Rectal smooth muscle tissue (tissue), 1 donor: ENCODE measurements at regions not wholly inside any gene's neighbourhood (a gene's known extent, or its start where the extent isn't known, plus 50 kb on each side); places are given as distances from the start of the nearest gene placed in this dataset.

ENCODE experiments used
- H3K27ac ChIP-seq: one replicate; pipeline ENCODE4 v1.7.0; 2013; ENCODE audit warnings: low read depth, low read length, inconsistent platforms
- H3K27me3 ChIP-seq: one replicate; pipeline ENCODE4 v1.7.0; 2013; ENCODE audit warnings: low read length; ENCODE audit not compliant: control insufficient read depth, insufficient read depth
- H3K36me3 ChIP-seq: one replicate; pipeline ENCODE4 v1.7.0; 2013; ENCODE audit warnings: low read length; ENCODE audit not compliant: control insufficient read depth, insufficient read depth
- H3K4me1 ChIP-seq: one replicate; pipeline ENCODE4 v1.7.0; 2013; ENCODE audit warnings: low read length; ENCODE audit not compliant: control insufficient read depth, insufficient read depth
- H3K4me3 ChIP-seq: one replicate; pipeline ENCODE4 v1.7.0; 2013; ENCODE audit warnings: low read length
- H3K9ac ChIP-seq: one replicate; pipeline ENCODE4 v1.7.0; 2013; ENCODE audit warnings: low read length

DNA sequence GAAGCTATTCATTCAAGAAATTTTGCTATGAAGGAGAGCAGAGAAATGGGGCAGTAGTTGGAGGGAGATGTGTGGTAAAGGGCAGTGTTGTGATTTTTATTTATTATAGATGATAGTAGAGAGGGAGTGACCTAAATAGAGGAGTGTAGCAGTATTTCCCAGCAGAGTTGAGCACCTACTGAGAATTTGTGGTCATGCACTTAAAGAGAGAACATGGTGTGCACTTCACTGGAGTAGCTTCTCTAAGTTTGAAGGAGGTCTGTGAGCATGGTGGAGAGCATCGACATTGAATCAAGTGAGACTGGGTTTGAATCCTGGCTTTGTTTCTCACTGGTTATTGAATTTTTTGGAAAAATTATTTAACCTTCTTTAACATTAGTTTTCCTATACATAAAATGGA is 129.2 kb downstream of the AQP4 start:
- Histone ChIP-seq H3K36me3 (no peaks in the 10 kb centered on the region), H3K9ac (no peak overlapping the region), H3K4me1 (no peaks in the 10 kb centered on the region), H3K27me3 (no peaks in the 10 kb centered on the region), H3K27ac (no peak overlapping the region), H3K4me3 (no peak overlapping the region)

DNA sequence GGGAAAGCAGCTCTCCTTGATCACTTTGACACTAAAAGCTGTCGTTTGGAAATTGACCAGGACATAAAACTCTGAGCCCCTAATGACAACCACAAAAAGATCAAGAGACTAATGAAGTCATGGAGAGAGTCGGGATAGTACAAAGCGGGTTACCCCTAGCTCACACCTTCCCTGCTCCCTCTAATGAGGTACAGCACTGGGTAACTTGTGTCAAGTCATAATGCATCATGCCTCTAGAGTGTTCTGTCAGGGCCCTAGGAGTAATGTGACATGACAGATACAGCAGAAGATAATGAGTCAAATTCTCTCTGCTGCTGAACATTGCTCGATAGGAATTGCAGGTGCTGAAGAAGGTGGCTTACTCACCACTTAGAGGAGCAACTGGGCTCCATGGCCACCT is 130.7 kb downstream of the AQP4 start:
- Histone ChIP-seq H3K4me1 (no peaks in the 10 kb centered on the region), H3K9ac (no peak overlapping the region), H3K36me3 (no peaks in the 10 kb centered on the region)

DNA sequence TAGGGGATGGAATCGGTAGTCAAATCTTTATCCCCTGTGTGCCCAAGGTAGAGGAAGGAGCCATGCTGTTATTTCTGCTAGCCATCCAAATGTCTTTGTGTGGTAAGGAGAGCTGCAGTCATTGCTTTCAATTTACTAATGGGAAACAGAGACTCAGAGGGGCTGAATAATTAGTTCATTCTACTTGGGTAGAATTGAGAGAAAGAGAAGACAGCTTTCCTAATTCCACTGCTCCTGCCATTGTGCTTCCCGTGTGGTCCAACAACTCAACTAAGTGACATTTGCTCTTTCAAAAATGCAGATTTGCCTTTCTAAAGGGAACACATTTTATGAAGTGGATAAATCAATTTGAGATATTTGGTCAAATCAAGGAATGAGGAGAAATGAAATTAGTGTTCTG is 136.1 kb downstream of the AQP4 start:
- Histone ChIP-seq H3K4me1 (no peaks in the 10 kb centered on the region), H3K36me3 (no peaks in the 10 kb centered on the region), H3K27me3 (no peaks in the 10 kb centered on the region), H3K9ac (no peak overlapping the region), H3K4me3 (no peak overlapping the region), H3K27ac (no peak overlapping the region)

More for the DNA sequence above, 130.7 kb downstream of the AQP4 start:
- Histone ChIP-seq H3K27ac (no peak overlapping the region), H3K4me3 (no peak overlapping the region), H3K27me3 (no peaks in the 10 kb centered on the region)

DNA sequence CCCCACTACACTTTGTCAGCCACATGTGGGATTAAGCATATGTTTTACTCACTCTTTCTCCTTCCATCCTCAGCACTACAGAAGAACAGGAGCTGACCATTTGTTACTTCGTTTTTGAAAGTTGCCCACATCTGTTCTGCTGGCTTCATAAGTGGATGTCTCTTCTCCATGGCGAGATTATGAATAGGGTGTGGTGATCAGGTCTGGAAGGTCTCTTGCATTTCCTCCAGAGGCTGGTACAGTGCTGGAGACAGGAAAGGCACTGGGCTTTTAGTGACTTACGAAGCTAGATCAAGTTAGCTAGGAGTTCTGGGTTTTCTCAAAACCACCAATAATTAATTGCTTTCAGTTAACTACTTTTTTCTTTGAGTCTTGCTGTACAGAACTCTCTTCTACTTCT is 136.5 kb downstream of the AQP4 start:
- Histone ChIP-seq H3K36me3 (no peaks in the 10 kb centered on the region), H3K27ac (no peak overlapping the region), H3K9ac (no peak overlapping the region), H3K4me3 (no peak overlapping the region), H3K4me1 (no peaks in the 10 kb centered on the region), H3K27me3 (no peaks in the 10 kb centered on the region)

DNA sequence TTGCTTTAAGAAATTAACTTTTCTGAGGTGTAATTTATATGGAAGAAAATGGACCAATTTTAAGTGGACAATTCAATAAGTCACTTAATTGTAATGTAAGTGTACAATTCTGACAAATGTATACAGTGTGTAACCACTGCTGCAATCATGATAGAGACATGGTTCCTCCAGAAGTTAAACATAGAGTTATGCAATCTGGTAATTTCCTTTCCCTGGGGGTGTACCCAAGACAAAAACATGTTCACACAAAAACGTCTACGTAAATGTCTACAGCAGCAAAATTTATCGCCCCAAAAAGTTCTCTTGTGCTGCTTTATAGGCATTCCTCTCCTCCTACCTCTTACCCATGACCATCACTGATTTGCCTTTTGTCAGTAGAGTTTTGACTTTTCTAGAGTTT is 141.5 kb downstream of the AQP4 start:
- no peaks in the 10 kb centered on the region for H3K4me1 ChIP-seq
- no peaks in the 10 kb centered on the region for H3K36me3 ChIP-seq
- no peaks in the 10 kb centered on the region for H3K27me3 ChIP-seq
- H3K27ac ChIP-seq, result no peak overlapping the region
- no peak overlapping the region for H3K4me3 ChIP-seq
- H3K9ac ChIP-seq, result no peak overlapping the region

DNA sequence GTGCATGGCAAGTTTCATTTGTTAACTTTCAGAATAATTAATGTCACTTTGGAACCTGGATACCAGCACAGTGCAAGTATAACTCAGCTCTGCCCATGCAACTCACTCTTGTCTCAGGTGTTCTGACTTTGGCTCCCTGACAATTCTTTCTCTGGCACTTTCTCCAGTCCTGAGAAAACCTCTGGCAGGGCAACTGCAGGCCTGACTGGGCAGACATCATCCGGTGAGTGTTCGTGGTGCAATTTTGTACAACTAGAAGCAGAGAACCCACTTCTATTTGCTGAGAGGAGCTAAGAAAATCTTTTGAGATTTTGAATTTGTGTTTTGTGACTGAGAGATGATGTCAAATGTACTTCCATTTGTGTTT is 143.0 kb downstream of the AQP4 start:
- no peak overlapping the region for H3K27ac ChIP-seq
- no peak overlapping the region for H3K9ac ChIP-seq
- no peaks in the 10 kb centered on the region for H3K27me3 ChIP-seq
- no peak overlapping the region for H3K4me3 ChIP-seq
- H3K36me3 ChIP-seq, result no peaks in the 10 kb centered on the region
- no peaks in the 10 kb centered on the region for H3K4me1 ChIP-seq

DNA sequence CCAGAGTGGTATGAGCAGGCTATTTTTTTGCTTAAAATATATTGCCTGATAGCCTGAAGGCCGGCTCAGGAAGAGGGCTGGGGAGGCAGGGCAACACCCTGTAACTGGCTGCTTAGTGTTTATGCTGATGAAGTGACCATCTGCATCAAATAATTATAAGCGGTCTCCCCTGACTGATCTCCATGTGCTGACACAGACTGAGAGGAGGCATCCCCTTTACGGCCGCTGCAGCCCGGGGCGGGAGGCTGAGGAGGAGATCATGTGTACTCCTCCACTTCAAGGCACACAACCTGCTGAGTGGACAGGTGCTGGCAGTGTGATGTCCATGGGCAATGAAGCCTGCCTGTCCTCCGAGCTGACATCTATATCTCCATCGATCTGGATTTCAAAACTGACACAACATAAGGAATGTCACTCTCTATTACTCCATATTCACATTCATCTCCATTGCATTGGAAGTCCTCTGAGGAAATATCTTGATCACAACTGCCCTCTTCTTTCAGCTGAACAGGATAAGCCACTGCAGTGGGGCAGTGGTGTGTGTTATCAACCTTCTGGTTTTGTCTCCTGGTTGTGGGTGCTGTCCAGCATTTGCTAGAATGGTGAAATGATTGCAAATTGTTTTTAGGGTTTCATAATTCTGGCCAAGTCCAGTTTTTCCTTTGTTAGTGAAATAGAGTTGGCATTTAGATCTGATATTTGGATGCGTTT is 143.5 kb downstream of the AQP4 start:
- H3K9ac ChIP-seq, result no peak overlapping the region
- no peaks in the 10 kb centered on the region for H3K4me1 ChIP-seq
- H3K27me3 ChIP-seq, result no peaks in the 10 kb centered on the region
- no peaks in the 10 kb centered on the region for H3K36me3 ChIP-seq
- no peak overlapping the region for H3K27ac ChIP-seq
- H3K4me3 ChIP-seq, result no peak overlapping the region

DNA sequence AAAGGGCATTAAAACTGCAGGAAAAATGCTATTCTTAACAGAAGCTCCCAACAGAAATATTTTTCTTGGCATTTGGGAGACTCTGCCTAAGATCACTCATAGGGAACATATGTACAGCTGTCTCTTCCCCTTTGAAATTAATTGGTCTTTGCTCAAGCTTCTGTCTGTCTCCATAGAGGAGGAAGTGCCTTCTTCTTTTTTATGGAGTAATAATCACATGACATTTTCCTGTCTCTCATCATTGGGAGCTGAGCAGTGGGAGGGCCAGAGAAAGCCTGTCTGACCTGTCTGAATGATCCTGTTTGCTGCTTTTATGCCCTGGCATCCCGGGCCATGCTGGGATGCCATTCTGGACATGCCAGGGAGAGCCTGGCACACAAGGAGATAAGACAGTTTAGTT is 145.6 kb downstream of the AQP4 start:
- H3K4me1 ChIP-seq, result no peaks in the 10 kb centered on the region
- H3K9ac ChIP-seq, result no peak overlapping the region
- H3K36me3 ChIP-seq, result no peaks in the 10 kb centered on the region
- no peak overlapping the region for H3K4me3 ChIP-seq
- no peaks in the 10 kb centered on the region for H3K27me3 ChIP-seq
- H3K27ac ChIP-seq, result no peak overlapping the region

DNA sequence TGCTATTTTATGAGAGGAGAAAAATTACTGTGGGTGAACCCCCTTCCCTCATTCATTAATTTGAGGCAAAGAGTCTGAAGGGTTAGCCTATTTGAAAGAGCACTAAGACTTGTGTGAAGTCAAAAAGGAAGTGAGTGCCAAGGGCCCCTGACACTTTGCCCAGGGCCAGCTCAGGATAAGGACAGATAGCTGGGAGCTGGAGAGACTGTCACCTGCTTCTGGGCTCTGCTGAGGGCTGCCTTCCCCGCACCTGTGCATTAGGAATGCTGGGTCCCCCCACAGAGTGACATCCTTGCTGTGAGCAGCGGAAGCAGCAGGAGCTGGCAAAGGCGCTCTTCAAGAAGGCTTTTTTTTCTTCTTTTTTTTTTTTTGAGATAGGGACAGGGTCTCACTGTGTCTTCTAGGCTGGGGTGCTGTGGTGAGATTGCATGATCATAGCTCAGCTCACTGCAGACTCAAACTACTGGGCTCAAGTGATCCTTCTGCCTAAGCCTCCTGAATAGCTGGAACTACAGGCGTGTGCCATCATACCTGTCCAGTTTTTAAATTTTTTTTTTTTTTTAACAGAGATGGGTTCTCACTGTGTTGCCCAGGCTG is 148.3 kb downstream of the AQP4 start:
- H3K4me1 ChIP-seq, result no peaks in the 10 kb centered on the region

DNA sequence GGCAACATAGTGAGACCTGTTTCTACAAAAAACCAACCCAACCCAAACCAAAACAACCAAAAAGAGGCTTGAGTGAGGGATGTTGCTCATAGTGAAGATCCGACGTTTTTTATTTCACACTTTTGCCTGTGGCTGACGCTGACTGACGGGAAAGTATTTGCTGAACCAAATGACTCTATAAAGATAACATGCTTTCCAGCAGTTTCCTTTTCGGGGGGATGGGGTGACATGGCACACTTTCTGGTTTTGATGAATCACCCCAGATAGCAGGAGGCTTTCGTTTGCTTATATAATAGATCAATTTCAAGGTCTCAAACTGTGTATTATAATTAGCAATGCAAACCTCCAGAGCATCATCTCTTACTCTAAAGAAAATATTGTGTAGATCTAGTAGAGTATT is 150.8 kb downstream of the AQP4 start:
- Histone ChIP-seq H3K27me3 (no peaks in the 10 kb centered on the region), H3K27ac (no peak overlapping the region), H3K4me1 (no peaks in the 10 kb centered on the region), H3K4me3 (no peak overlapping the region), H3K9ac (no peak overlapping the region), H3K36me3 (no peaks in the 10 kb centered on the region)

More for the DNA sequence above, 148.3 kb downstream of the AQP4 start:
- no peak overlapping the region for H3K4me3 ChIP-seq
- no peak overlapping the region for H3K27ac ChIP-seq
- H3K36me3 ChIP-seq, result no peaks in the 10 kb centered on the region
- no peak overlapping the region for H3K9ac ChIP-seq
- no peaks in the 10 kb centered on the region for H3K27me3 ChIP-seq

DNA sequence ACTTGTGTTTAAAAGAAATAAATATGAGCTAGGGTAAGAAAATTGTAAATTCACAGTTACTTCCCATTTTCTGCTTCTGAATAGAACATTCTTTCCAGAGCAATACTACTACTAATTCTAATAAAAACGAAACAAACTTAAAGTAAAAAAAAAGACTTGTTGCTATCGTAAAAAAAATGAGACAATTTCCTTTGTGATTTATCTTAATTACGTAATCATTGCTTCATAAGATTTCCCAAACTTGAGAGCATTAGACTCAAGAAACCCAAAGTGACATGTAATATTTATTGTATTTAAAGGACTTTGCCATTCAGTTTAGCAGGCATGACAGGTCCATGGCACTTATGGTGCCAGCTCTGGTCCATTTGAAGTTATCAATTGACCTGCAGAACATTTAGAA is 153.8 kb downstream of the AQP4 start:
- Histone ChIP-seq H3K27me3 (no peaks in the 10 kb centered on the region), H3K9ac (no peak overlapping the region), H3K36me3 (no peaks in the 10 kb centered on the region), H3K27ac (no peak overlapping the region), H3K4me1 (no peaks in the 10 kb centered on the region), H3K4me3 (no peak overlapping the region)

DNA sequence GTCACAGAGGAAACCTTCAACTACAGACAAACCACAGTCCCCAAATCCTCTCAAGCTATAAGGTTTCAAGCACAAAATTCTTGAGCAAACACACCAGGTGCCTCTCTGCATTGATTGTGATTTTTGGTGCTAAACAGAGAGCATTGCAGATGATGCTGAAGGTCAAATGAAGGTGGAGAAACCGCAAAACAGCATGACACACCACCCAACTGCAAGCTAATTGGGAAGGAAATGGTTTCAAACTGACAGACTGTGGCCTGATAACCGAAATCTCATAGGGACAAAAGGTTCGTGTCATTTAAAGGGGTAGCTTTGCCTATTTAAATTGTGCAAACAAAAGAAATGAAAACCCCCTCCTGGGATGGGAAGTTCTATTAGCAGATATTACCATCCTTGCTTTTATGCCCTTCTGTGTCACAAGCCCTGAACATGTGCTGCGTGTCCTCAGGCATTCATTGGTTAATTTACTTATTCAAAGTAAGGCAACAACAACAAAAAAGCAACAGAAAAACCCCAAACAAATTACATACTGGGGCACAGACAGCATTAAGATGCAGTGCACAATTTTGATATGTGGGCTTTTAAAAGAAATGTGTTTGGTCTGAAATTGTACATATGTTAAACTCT is 154.9 kb downstream of the AQP4 start:
- H3K27me3 ChIP-seq, result no peaks in the 10 kb centered on the region
- no peak overlapping the region for H3K4me3 ChIP-seq
- H3K27ac ChIP-seq, result no peak overlapping the region
- no peak overlapping the region for H3K9ac ChIP-seq
- H3K4me1 ChIP-seq, result no peaks in the 10 kb centered on the region
- no peaks in the 10 kb centered on the region for H3K36me3 ChIP-seq

DNA sequence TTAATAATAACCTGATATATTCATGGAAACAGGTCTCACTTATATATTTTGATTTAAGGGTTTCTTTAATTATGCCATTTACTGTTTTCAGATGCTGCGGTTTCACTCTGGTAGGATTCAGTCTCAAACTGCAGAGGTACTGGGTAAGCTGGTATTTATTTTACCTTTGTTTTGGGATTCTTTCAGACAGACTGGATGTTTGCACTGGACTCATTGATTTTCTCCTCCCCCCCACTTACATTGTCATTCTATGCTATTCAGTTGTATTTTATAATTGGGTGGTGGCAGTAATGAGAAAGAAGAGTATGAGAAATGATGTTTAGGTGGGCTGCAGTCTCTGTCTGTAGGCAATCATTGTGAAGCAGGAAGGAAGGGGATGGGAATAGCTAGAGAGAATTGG is 155.6 kb downstream of the AQP4 start:
- H3K9ac ChIP-seq, result no peak overlapping the region
- no peaks in the 10 kb centered on the region for H3K36me3 ChIP-seq

More for the DNA sequence above, 155.6 kb downstream of the AQP4 start:
- Histone ChIP-seq H3K4me1 (no peaks in the 10 kb centered on the region), H3K27me3 (no peaks in the 10 kb centered on the region), H3K4me3 (no peak overlapping the region), H3K27ac (no peak overlapping the region)
